T-helper 2 cell treated with Interferon-gamma antibody and Interleukin-4, amounts not matched to agents 100 ng/mL and 5 ng/mL, for 36 hours (primary cell): ENCODE measurements at regions not wholly inside any gene's neighbourhood (a gene's known extent, or its start where the extent isn't known, plus 50 kb on each side); places are given as distances from the start of the nearest gene placed in this dataset.

Experiments used
- intact Hi-C: fragments of 100-400 bp; cut with micrococcal nuclease; formaldehyde crosslinking; loops from one replicate; pipeline ENCODE4 v1.15.1; 2023

GRCh38 chr6:33869121-33869520 lies 65.3 kb upstream of the MLN start:
- intact Hi-C loops = no loop called here

- intact Hi-C loops = no loop called here
Measured at GRCh38 chr6:33868141-33868540, 64.3 kb upstream of the MLN start.

- intact Hi-C loops = no loop called here
Measured at GRCh38 chr6:33865478-33866077, 61.8 kb upstream of the MLN start.

GRCh38 chr6:33863723-33864440 lies 60.1 kb upstream of the MLN start:
- intact Hi-C loops = no loop called here

GRCh38 chr6:33863084-33863483 lies 59.3 kb upstream of the MLN start:
- intact Hi-C loops = no loop called here

GRCh38 chr6:33862536-33862935 lies 58.7 kb upstream of the MLN start:
- intact Hi-C loops = no loop called here

GRCh38 chr6:33861722-33862121 lies 57.9 kb upstream of the MLN start:
- intact Hi-C loops = loop anchor here (2.0 kb wide), 1 partner anchor 43 kb away; no protein-coding TSS in a partner anchor

GRCh38 chr6:33860706-33861474 lies 57.1 kb upstream of the MLN start:
- intact Hi-C loops = loop anchor here (2.0 kb wide), 1 partner anchor 44 kb away; no protein-coding TSS in a partner anchor

- intact Hi-C loops = loop anchor here (2.0 kb wide), 1 partner anchor 45 kb away; no protein-coding TSS in a partner anchor
Measured at GRCh38 chr6:33860006-33860405, 56.2 kb upstream of the MLN start.

- intact Hi-C loops = no loop called here
Measured at GRCh38 chr6:33858804-33859505, 55.2 kb upstream of the MLN start.

- intact Hi-C loops = no loop called here
Measured at GRCh38 chr6:33857932-33858475, 54.2 kb upstream of the MLN start.

GRCh38 chr6:33857093-33857931 lies 53.5 kb upstream of the MLN start:
- intact Hi-C loops = no loop called here

- intact Hi-C loops = loop anchor here (1.0 kb wide), 1 partner anchor 67 kb away; the partner anchor contains the start of gene LEMD2
Measured at GRCh38 chr6:33856655-33857054, 52.9 kb upstream of the MLN start.

- intact Hi-C loops = loop anchor here (1.0 kb wide), 1 partner anchor 67 kb away; the partner anchor contains the start of gene LEMD2
Measured at GRCh38 chr6:33856031-33856590, 52.3 kb upstream of the MLN start.

- intact Hi-C loops = no loop called here
Measured at GRCh38 chr6:33854572-33855030, 50.8 kb upstream of the MLN start.

- intact Hi-C loops = no loop called here
Measured at GRCh38 chr6:33853736-33854135, 49.9 kb upstream of the MLN start.
